ENCODE measurements at regions not wholly inside any gene's neighbourhood (a gene's known extent, or its start where the extent isn't known, plus 50 kb on each side); places are given as distances from the start of the nearest gene placed in this dataset.

DNA sequence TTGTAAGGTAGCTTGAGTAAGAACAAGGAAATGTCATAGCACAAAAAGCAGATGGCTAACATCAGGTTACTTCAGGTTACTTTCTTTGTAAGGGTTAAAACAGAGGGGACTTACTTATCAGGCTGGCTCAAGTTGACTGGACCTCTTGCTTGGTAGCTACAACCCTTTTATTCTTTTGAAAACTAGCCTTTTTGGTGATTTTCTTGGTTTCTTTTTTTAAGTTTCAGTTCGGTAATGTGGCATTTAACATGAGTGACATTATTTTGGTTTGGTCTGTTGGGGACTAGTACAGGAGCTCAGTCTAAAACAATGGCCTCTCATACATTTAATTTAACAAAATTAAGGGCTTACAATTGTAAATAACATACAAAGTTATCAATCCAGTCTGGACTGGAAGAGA lies 621.4 kb downstream of the OTOL1 start:
- Histone ChIP-seq H2BK20ac (ENCODE audit: low read depth, low read length, poor library complexity, severe bottlenecking) (no peak overlapping the region), H3K79me2 (ENCODE audit: insufficient read depth, low read length) (no peaks in the 10 kb centered on the region), H3K27ac (ENCODE audit: insufficient read length, low read depth, low read length) (no peak overlapping the region), H3K9me3 (ENCODE audit: control insufficient read depth, low read depth, low read length) (no peaks in the 10 kb centered on the region), H2BK120ac (ENCODE audit: low read depth, low read length, poor library complexity, severe bottlenecking) (no peak overlapping the region), H3K79me1 (ENCODE audit: insufficient read depth, low read depth, low read length, poor library complexity, severe bottlenecking) (no peaks in the 10 kb centered on the region), H3T11ph (ENCODE audit: low read length) (no peak overlapping the region), H4K8ac (replicated peaks; ENCODE audit: insufficient read length, low read depth, low read length) (no peak overlapping the region), H3K23me2 (ENCODE audit: insufficient read length, low read depth, low read length, poor library complexity, severe bottlenecking) (no peaks in the 10 kb centered on the region), H3K9ac (ENCODE audit: extremely low read depth, insufficient read length, low read length) (no peak overlapping the region), H3K14ac (ENCODE audit: insufficient read depth, low read length) (no peak overlapping the region), H2BK5ac (ENCODE audit: insufficient read length, low read length) (no peak overlapping the region), H2AK5ac (ENCODE audit: insufficient read length, low read length) (no peak overlapping the region), H4K20me1 (ENCODE audit: control insufficient read depth, insufficient read depth, insufficient read length) (no peaks in the 10 kb centered on the region), H3K27me3 (ENCODE audit: insufficient read depth, low read length) (no peaks in the 10 kb centered on the region), H3K4me2 (ENCODE audit: insufficient read depth, insufficient read length, low read length) (no peak overlapping the region), H4K5ac (ENCODE audit: insufficient read length, low read depth, low read length) (no peak overlapping the region), H3K4me1 (ENCODE audit: insufficient read depth, low read length) (no peaks in the 10 kb centered on the region), H4K91ac (ENCODE audit: insufficient read length, low read depth, low read length) (no peak overlapping the region), H2BK12ac (ENCODE audit: insufficient read length, low read depth, low read length) (no peak overlapping the region), H3K4ac (ENCODE audit: low read depth, low read length) (no peak overlapping the region), H2BK15ac (ENCODE audit: low read depth, low read length) (no peak overlapping the region), H3K23ac (ENCODE audit: insufficient read length, low read depth, low read length) (no peak overlapping the region), H2AFZ (ENCODE audit: low read length) (peak overlapping the region; percentile 40), H3K56ac (ENCODE audit: insufficient read length, low read depth, low read length) (no peak overlapping the region), H3K18ac (ENCODE audit: insufficient read length, low read depth, low read length) (no peak overlapping the region)
- H3K4me1 Mint-ChIP-seq, result peaks cover 8 to 14% of the 10 kb centered on the region in 2 experiments; a peak in 3 of 4 replicates
- peak overlapping the region in 2 of 3 experiments; percentile 62 to 68; a peak in 2 of 7 replicates for H3K27ac Mint-ChIP-seq
- H3K9me3 Mint-ChIP-seq, result no peaks in the 10 kb centered on the region
- no peak for DNase-seq
- no peaks in the 10 kb centered on the region for H3K27me3 Mint-ChIP-seq (ENCODE audit: low read depth)
- WGBS (ENCODE audit: extremely low coverage, insufficient read length, low lambda C conversion rate), result no CpG with 5 or more reads among the region's 1 CpG
- H3K4me3 Mint-ChIP-seq, result no peak overlapping the region
- TF ChIP-seq, protein P1, sequence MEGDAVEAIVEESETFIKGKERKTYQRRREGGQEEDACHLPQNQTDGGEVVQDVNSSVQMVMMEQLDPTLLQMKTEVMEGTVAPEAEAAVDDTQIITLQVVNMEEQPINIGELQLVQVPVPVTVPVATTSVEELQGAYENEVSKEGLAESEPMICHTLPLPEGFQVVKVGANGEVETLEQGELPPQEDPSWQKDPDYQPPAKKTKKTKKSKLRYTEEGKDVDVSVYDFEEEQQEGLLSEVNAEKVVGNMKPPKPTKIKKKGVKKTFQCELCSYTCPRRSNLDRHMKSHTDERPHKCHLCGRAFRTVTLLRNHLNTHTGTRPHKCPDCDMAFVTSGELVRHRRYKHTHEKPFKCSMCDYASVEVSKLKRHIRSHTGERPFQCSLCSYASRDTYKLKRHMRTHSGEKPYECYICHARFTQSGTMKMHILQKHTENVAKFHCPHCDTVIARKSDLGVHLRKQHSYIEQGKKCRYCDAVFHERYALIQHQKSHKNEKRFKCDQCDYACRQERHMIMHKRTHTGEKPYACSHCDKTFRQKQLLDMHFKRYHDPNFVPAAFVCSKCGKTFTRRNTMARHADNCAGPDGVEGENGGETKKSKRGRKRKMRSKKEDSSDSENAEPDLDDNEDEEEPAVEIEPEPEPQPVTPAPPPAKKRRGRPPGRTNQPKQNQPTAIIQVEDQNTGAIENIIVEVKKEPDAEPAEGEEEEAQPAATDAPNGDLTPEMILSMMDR (conservative IDR thresholded peaks at IDR 0.05), result no peak
- no peaks in the 10 kb centered on the region for H3K36me3 Mint-ChIP-seq (ENCODE audit: insufficient read depth in 1 of 3, low read depth in 3 of 3)

Data from H9 (cell line).